GM12891 (cell line): ENCODE measurements at regions not wholly inside any gene's neighbourhood (a gene's known extent, or its start where the extent isn't known, plus 50 kb on each side); places are given as distances from the start of the nearest gene placed in this dataset.

Experiments
- POLR2A ChIP-seq: IDR thresholded peaks from 2 replicates; pipeline ENCODE4 v1.6.1; 2011; ENCODE audit warnings: low read depth, low read length, control low read depth
- POLR2AphosphoS5 ChIP-seq: IDR thresholded peaks from 2 replicates; pipeline ENCODE4 v1.6.1; 2011; ENCODE audit warnings: low read depth, low read length, control low read depth
- POU2F2 ChIP-seq: IDR thresholded peaks from 2 replicates; pipeline ENCODE4 v1.6.1; 2011; ENCODE audit warnings: low read depth, mild to moderate bottlenecking, control low read depth, low read length, moderate library complexity
- TAF1 ChIP-seq: IDR thresholded peaks from 2 replicates; pipeline ENCODE4 v1.6.1; 2011; ENCODE audit warnings: low read depth, low read length, control low read depth

GRCh38 chr6:22205266-22205665, 91.6 kb downstream of the PRL start:
- TF ChIP-seq POLR2AphosphoS5 (no peak), POLR2A (no peak), TAF1 (no peak), POU2F2 (no peak)
